Fibroblast of villous mesenchyme (primary cell): ENCODE measurements at regions not wholly inside any gene's neighbourhood (a gene's known extent, or its start where the extent isn't known, plus 50 kb on each side); places are given as distances from the start of the nearest gene placed in this dataset.
"Not testable (repeated sequence)": the region's sequence is repeated elsewhere in the genome, so short reads cannot be mapped to it uniquely, and the experiment has no call there.

ENCODE experiments used
- DNase-seq: peaks from one replicate; pipeline ENCODE4 v3.0.0-alpha.2; 2010; ENCODE audit warnings: low read depth
- H3K4me3 ChIP-seq: 2 replicates; pipeline ENCODE4 v1.5.1; 2011; ENCODE audit warnings: low read depth, mild to moderate bottlenecking, low read length
- CTCF ChIP-seq: IDR thresholded peaks from 2 replicates; pipeline ENCODE4 v1.5.1; 2012; ENCODE audit warnings: low read depth, mild to moderate bottlenecking, low read length; ENCODE audit not compliant: insufficient read depth

GRCh38 chr5:27769748-27770402, 731.5 kb upstream of the CDH9 start:
- DNase-seq: no peak
- no peak for TF ChIP-seq CTCF
- H3K4me3 ChIP-seq: no peak overlapping the region

GRCh38 chr5:27748847-27749246, 710.5 kb upstream of the CDH9 start:
- DNase-seq: no peak
- H3K4me3 ChIP-seq: no peak overlapping the region
- TF ChIP-seq CTCF: no peak

- H3K4me3 ChIP-seq, DNase-seq: not testable (repeated sequence)
Measured at GRCh38 chr5:27743383-27743979, 705.1 kb upstream of the CDH9 start.

- no peak for DNase-seq
Measured at GRCh38 chr5:27742805-27743204, 704.4 kb upstream of the CDH9 start.

GRCh38 chr5:27734838-27735237, 696.5 kb upstream of the CDH9 start:
- no peak overlapping the region for H3K4me3 ChIP-seq
- no peak for DNase-seq
- no peak for TF ChIP-seq CTCF

More at GRCh38 chr5:27742805-27743204, 704.4 kb upstream of the CDH9 start:
- H3K4me3 ChIP-seq: no peak overlapping the region
- no peak for TF ChIP-seq CTCF

- no peak for DNase-seq
- no peak for TF ChIP-seq CTCF
- H3K4me3 ChIP-seq: no peak overlapping the region
Measured at GRCh38 chr5:27733237-27733636, 694.9 kb upstream of the CDH9 start.

- no peak overlapping the region for H3K4me3 ChIP-seq
- DNase-seq: no peak
- TF ChIP-seq CTCF: no peak
Measured at GRCh38 chr5:27727254-27727653, 688.9 kb upstream of the CDH9 start.
